SK-N-SH treated with all-trans-retinoic acid at 6 μM for 48 hours (cell line): ENCODE measurements at regions not wholly inside any gene's neighbourhood (a gene's known extent, or its start where the extent isn't known, plus 50 kb on each side); places are given as distances from the start of the nearest gene placed in this dataset.

Source experiments
- ATAC-seq: fragments of 200-7000 bp; cut with Tn5 transposase; 3 replicates; pipeline ENCODE4 v1.9.1; 2020; ENCODE audit warnings: mild to moderate bottlenecking, moderate library complexity
- CSDC2 ChIP-seq: fragments of 250-450 bp; sonication (Bioruptor Pico); IDR thresholded peaks from 2 replicates; pipeline ENCODE4 v1.5.0; 2020; ENCODE audit warnings: mild to moderate bottlenecking, moderate library complexity
- CSRNP3 ChIP-seq: fragments of 250-450 bp; sonication (Bioruptor Pico); IDR thresholded peaks from 2 replicates; pipeline ENCODE4 v1.5.1; 2021; ENCODE audit warnings: mild to moderate bottlenecking, moderate library complexity
- ESRRG ChIP-seq: fragments of 250-450 bp; sonication (Bioruptor Pico); IDR thresholded peaks from 2 replicates; pipeline ENCODE4 v1.6.1; 2021; ENCODE audit warnings: mild to moderate bottlenecking
- ISL1 ChIP-seq: fragments of 250-450 bp; sonication (Bioruptor Pico); IDR thresholded peaks from 2 replicates; pipeline ENCODE4 v2.1.2; 2022; ENCODE audit warnings: mild to moderate bottlenecking, moderate library complexity
- OSR1 ChIP-seq: fragments of 250-450 bp; sonication (Bioruptor Pico); IDR thresholded peaks from 2 replicates; pipeline ENCODE4 v1.8.0; 2022; ENCODE audit warnings: moderate library complexity, mild to moderate bottlenecking, inconsistent platforms
- PPARA ChIP-seq: fragments of 250-450 bp; sonication (Bioruptor Pico); IDR thresholded peaks from 2 replicates; pipeline ENCODE4 v1.5.0; 2020; ENCODE audit warnings: mild to moderate bottlenecking, borderline replicate concordance
- RARB ChIP-seq: fragments of 250-450 bp; sonication (Bioruptor Pico); IDR thresholded peaks from 2 replicates; pipeline ENCODE4 v1.8.0; 2021; ENCODE audit warnings: mild to moderate bottlenecking, moderate library complexity
- TOX ChIP-seq: fragments of 250-450 bp; sonication (Bioruptor Pico); IDR thresholded peaks from 2 replicates; pipeline ENCODE4 v1.8.0; 2021; ENCODE audit warnings: mild to moderate bottlenecking, moderate library complexity, borderline replicate concordance
- TSHZ2 ChIP-seq: fragments of 250-450 bp; sonication (Bioruptor Pico); IDR thresholded peaks from 2 replicates; pipeline ENCODE4 v1.5.0; 2020; ENCODE audit warnings: mild to moderate bottlenecking, moderate library complexity
- ZC3H10 ChIP-seq: fragments of 250-450 bp; sonication (Bioruptor Pico); IDR thresholded peaks from 2 replicates; pipeline ENCODE4 v1.5.1; 2021; ENCODE audit warnings: mild to moderate bottlenecking, moderate library complexity
- ZFP3 ChIP-seq: fragments of 250-450 bp; sonication (Bioruptor Pico); IDR thresholded peaks from 2 replicates; pipeline ENCODE4 v1.5.0; 2020; ENCODE audit warnings: mild to moderate bottlenecking, moderate library complexity
- ZNF565 ChIP-seq: fragments of 450-650 bp; formaldehyde crosslinking; conservative IDR thresholded peaks from 2 replicates; pipeline ENCODE4 v1.5.0; 2020; ENCODE audit warnings: low read depth, mild to moderate bottlenecking, moderate library complexity
- ZNF70 ChIP-seq: fragments of 450-650 bp; formaldehyde crosslinking; IDR thresholded peaks from 2 replicates; pipeline ENCODE4 v1.5.0; 2020; ENCODE audit warnings: mild to moderate bottlenecking, moderate library complexity
- ZNF8 ChIP-seq: fragments of 450-650 bp; formaldehyde crosslinking; IDR thresholded peaks from 2 replicates; pipeline ENCODE4 v1.5.0; 2020; ENCODE audit warnings: mild to moderate bottlenecking, moderate library complexity

GRCh38 chr5:131023498-131023865, 141.6 kb downstream of the HINT1 start (continued):
- TF ChIP-seq TSHZ2 (no peak), ZFP3 (CRISPR knock-in tag) (no peak), OSR1 (no peak)

DNA sequence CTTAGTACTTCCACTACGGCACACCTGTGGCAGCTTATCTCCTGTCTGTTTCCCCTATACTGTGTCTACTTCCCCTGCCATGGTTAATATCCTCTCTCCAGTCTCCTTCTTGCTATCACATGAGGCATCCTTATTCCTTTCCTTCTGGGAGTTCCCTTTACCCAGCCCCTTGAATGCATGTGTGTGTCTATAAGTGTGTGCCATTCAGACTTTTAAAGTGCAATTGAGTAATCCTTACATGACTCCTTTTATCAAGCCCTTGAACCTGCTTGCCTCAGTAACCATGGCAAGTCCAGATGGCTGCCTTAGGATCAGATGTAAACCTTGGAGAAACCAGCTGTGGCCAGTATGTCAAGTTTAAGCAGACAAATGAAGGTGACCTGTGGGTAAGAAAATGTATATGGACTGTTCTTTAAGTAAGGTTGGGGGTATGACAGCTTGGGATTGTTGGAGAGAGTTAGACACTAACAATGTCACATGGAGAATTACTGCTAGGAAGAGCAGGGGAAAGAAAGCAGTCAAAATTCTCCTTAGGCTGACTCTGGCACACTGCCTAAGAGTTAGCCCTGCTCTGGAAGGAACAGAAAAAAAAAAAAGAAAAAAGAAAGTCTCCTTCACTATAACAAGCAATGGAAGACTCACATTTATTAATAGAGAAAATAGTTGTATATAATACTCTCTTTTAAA, 142.1 kb downstream of the HINT1 start:
- no peak for ATAC-seq
- TF ChIP-seq ZNF8 = no peak
- TF ChIP-seq TOX (CRISPR knock-in tag) = no peak
- no peak for TF ChIP-seq ESRRG (CRISPR knock-in tag)
- TF ChIP-seq ZNF565 (CRISPR knock-in tag) = no peak
- TF ChIP-seq TSHZ2 = no peak
- TF ChIP-seq ZNF70 = no peak
- no peak for TF ChIP-seq OSR1
- TF ChIP-seq, all 23 proteins: peak for 0

- no peak for TF ChIP-seq TSHZ2
- TF ChIP-seq CSDC2 = no peak
- TF ChIP-seq ZFP3 (CRISPR knock-in tag) = no peak
- no peak for TF ChIP-seq ISL1 (CRISPR knock-in tag)
- no peak for TF ChIP-seq ZC3H10 (CRISPR knock-in tag)
- no peak for ATAC-seq
Measured at GRCh38 chr5:131021646-131022045, 143.4 kb downstream of the HINT1 start.

- TF ChIP-seq CSRNP3 (no peak), ZFP3 (CRISPR knock-in tag) (no peak)
- no peak for ATAC-seq
Measured at GRCh38 chr5:131019601-131020315, 145.3 kb downstream of the HINT1 start.

GRCh38 chr5:131019111-131019510, 145.9 kb downstream of the HINT1 start:
- no peak for ATAC-seq
- TF ChIP-seq ISL1 (CRISPR knock-in tag) (no peak), OSR1 (no peak), CSRNP3 (no peak), RARB (CRISPR knock-in tag) (no peak), PPARA (CRISPR knock-in tag) (no peak)
